ENCODE measurements at regions not wholly inside any gene's neighbourhood (a gene's known extent, or its start where the extent isn't known, plus 50 kb on each side); places are given as distances from the start of the nearest gene placed in this dataset.

DNA sequence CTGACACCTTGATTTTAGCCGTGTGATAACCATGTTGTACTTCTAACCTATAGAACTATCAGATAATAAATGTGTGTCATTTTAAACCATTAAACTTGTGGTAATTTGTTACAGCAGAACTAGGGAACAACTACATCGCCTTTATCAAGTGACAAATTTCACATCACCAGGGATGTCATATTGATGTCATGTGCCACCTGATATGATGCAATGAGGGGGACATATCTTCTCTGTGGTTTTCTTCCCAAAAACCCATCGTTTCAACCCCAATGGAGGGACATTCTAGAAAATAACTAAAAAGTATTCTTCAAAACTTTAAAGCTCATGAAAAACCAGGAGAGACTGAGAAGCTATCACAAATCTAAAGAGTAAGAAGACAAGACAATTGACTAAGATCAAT lies 212.2 kb downstream of the ETV1 start:
- TF ChIP-seq, protein P1, sequence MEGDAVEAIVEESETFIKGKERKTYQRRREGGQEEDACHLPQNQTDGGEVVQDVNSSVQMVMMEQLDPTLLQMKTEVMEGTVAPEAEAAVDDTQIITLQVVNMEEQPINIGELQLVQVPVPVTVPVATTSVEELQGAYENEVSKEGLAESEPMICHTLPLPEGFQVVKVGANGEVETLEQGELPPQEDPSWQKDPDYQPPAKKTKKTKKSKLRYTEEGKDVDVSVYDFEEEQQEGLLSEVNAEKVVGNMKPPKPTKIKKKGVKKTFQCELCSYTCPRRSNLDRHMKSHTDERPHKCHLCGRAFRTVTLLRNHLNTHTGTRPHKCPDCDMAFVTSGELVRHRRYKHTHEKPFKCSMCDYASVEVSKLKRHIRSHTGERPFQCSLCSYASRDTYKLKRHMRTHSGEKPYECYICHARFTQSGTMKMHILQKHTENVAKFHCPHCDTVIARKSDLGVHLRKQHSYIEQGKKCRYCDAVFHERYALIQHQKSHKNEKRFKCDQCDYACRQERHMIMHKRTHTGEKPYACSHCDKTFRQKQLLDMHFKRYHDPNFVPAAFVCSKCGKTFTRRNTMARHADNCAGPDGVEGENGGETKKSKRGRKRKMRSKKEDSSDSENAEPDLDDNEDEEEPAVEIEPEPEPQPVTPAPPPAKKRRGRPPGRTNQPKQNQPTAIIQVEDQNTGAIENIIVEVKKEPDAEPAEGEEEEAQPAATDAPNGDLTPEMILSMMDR (IDR thresholded peaks at IDR 0.05; ENCODE audit: low read depth, low read length, poor library complexity, severe bottlenecking): no peak
- TF ChIP-seq EZH2phosphoT487 (IDR thresholded peaks at IDR 0.05; ENCODE audit: borderline replicate concordance, low read length): no peak

Data from DOHH2 (cell line).